NCI-H345 (cell line): ENCODE measurements at regions not wholly inside any gene's neighbourhood (a gene's known extent, or its start where the extent isn't known, plus 50 kb on each side); places are given as distances from the start of the nearest gene placed in this dataset.

Experiments used
- DNase-seq: peaks from one replicate; lab custom pipeline; 2025; lab: John Stamatoyannopoulos, UW

- no peak for DNase-seq
Measured at GRCh38 chr3:28903171-28903601, 377.7 kb upstream of the RBMS3 start.

DNA sequence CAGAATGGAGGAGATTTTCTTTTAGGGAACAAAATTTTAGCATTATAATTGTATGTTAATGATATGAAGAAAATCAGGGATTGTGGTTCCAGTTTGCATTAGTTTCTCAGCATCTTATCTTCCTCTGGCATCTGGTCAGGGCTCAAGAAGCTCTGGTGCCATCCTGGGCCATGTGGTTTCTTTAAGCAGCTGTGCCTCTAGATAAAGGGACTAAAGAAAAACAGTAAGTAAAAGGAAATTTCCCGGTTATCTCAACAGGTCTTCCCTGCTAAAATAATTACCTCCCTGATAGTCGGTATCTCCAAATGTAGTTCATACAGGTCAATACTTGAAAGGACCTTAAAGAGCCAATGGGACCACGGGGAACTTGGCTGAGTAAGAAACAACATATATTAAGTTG is 375.1 kb upstream of the RBMS3 start:
- no peak for DNase-seq

DNA sequence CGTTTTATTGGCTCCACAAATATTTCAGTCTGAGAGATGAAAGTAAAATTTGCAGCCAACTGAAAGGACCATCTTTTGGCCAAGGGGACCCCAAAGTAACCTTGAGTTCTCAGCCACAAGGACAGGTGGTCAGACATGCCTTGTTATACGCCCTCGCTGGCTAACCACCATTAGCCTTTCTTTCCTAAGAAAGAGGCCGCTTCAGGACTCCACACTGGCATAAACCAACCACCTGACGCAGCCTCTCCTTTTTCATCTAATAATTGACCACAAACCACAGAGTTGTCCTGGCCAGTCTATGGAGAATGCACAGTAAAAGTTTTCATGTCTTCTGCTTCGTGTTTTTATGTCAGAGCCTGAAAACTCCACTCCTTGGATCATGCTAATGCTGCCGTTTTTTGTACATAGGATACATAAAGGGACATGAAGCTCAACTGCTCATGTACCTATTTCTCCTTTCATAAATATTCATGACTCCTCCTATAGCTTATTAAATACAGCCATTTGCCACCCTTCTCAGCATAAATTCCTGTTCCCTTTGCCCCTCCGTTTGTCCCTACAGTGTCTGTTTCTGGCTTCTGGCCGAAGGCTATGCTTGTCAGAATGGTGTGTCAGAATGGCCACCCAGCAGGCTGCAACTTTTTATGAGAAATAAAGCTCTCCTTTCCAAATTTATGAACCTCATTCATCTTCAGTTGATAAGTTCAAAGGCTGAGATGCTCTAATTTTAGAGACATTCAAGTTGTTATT is 374.1 kb upstream of the RBMS3 start:
- no peak for DNase-seq

DNA sequence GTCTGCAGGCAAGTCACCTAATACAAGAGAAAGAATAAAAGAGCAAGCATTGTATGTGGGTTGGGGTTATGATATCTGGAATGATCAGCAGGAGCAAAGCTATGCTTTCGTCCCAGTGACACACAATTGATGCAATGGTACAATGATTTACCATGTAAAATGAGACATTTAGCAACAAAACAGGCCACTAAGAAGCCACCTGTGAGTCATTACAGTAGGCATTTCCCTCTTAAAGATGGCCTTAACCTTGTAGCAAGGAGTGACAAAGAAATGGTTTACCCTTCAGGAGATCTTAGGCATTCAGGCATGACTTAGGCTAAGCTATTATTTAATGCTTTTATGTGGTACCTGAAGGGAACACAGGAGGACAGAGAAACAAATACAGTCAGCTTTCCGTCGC is 373.3 kb upstream of the RBMS3 start:
- no peak for DNase-seq

DNA sequence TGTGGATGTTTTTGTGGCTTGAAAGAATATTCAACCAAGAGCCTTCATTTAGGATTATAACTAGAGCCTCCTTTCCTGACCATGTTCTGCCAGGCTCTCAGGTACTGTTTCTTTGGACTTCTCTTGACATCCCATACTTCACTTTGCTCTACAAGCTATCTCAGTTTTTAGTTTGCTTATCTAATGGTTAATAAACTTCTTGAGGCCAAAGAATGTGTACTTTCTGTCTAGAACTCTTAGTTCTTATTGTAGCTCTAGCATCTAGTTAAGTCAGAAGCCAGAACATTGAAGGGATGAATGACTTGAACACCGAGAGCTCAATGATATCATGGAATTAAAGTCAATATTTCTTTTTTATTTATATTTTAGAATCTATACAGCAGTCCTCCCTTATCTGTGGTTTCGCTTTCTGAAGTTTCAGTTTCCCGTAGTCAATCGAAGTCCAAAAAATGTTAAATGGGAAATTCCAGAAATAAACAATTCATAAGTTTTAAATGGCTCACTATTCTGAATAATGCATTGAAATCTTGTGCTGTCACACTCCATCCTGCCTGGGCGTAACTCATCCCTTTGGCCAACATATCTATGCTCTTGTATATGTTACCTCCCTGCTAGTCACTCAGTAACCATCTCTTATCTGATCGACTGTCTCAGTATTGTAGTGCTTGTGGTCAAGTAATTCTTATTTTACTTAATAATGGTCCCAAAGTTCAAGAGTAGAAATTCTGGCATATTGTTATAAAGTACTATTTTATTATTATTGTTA is 368.6 kb upstream of the RBMS3 start:
- no peak for DNase-seq

DNA sequence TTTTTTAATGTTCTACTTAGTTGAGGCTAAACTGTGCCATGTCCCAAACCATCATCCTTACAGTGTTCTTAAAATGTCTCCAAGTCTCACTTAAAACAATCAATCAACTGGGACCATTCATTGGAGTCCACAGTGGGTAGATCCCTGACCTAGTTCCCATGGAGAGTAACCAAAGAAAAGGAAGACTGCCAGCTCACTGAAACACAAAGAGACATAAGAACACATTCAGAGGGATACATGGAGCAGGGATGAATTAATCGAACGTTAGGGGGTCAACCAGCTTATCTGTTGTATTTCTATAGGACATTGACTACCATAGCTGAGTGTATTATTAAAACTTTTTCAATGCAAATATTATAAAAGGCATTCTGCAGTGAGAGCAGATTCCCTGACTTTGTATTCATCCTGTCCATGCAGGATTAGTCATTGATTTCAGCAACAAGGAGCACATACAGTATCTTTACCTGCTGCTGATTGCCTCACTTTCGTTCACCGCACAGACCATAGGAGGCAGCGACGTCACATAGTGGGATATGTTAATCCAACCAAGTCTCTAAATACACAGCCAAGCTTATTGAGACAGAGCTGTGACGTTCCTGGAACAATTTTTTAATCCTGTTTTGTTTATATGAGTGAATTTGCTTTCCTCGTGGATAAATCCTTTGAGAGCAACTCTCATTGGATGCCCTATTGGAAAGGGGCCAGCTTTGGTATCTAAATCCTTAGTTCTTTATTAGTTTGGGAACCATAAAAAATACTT is 364.9 kb upstream of the RBMS3 start:
- DNase-seq: no peak

- no peak for DNase-seq
Measured at GRCh38 chr3:28916713-28917499, 364.0 kb upstream of the RBMS3 start.

GRCh38 chr3:28917895-28918475 is 362.9 kb upstream of the RBMS3 start:
- no peak for DNase-seq

DNA sequence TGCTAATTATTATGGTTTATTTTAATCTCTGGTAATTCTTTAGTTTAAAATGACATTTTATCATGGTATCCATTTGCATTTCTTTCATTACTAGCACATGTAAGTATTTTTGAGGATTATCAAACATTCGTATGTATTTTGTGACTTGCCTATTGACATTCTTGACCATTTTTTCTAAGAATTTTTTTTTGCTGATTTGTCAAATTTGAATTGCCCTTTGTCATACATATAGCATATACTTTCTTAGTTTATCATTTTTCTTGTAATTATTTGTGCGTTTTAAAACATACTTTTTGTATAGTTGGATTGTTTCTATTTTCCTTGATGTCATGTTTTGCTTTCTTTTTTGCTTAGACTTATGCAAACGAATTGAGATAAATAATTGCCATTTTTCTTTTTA is 358.5 kb upstream of the RBMS3 start:
- DNase-seq: no peak

GRCh38 chr3:28923994-28924393 is 356.9 kb upstream of the RBMS3 start:
- DNase-seq: no peak

DNA sequence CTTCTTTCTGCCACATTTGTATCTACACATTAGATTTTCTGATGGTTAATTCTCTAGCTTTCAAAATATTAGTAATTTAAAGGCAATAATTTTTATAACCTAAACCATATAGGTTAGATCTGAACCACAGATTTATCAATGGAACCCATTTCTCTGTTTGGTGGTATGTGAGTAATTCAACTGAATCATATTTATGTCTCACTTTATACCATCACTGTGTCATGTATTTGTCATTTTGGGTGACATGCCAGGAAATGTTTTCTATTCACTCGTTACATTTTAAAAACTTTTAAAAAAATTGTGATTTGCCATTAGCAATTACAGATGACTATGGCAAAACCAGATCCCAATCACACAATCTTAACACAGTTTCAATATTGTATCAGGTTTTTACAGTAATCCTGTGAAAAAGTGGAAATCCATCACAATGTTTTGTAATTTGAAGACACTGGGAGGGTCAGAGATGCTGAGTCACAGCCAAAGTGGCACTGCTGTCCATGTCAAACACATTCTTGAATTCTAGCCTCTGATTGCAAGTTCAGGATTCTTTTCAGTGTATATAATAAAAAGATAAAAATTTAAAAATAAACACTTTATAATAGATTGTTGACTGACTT is 356.0 kb upstream of the RBMS3 start:
- DNase-seq: no peak

GRCh38 chr3:28933337-28933736 is 347.5 kb upstream of the RBMS3 start:
- no peak for DNase-seq

DNA sequence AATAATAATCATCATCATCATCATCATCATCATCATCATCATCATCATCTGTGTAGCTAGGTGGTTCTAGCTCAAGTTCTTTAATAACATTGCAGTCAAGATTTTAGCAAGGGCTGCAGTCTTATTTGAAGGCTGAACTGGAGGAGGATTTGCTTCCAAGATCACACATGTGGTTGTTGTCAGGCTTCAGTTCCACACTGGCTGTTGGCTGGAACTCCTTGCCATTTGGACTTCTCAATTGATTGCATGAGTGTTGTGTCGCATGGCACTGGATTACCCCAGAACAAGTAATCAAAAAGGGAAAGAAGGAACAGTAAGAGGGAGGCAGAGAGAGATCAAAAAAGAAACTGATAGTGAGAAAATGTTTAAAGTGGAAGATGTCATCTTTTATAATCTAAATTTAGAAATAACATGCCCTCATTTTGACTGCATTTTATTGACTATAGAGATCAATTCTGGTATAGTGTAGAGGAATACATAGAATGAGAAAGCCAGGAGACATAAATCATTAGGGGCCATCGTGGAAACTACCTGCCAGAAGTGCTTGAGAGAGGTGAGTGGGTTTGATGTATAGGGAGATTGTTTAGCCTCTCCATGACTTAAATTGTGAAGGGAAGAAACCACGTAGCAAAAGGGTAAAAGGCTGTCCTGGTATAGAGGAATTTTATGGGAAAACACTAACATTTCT is 346.6 kb upstream of the RBMS3 start:
- no peak for DNase-seq

DNA sequence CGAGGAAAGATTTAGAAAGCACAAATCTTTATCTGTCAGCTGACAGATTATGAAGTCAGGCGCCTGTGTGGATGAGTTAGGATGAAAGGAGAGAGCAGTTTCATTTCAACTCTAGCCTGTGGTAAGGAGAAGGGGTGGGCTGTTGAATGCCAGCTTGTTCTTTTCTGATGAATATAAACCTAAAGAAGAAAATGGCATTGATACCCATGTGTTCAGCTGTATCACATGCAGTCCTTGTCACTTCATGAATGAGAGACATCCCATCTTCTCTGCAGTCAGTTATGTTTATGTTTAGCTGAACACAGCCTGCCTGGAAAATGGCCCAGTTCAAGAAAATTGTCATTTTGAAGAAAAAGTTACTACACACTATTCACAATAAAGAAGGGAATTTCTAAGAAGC is 345.7 kb upstream of the RBMS3 start:
- DNase-seq: no peak

DNA sequence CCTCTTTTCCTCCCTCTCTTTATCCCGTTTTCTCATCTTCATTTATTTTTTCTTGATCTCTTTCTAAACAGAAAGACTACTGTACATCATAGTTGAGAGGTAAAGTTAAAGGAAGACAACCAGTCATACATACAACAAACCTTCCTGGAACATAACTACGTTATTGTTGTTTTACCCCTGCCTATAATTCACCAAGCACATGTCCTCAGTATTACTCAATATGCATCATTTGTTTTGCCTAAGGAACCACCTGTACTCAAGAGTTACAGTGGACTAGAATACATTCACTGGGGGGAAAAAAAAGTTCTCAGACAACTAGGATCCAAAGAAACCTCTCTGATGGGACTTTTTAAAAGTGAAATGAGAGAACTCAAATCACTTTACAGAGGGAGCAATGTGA is 344.7 kb upstream of the RBMS3 start:
- no peak for DNase-seq

DNA sequence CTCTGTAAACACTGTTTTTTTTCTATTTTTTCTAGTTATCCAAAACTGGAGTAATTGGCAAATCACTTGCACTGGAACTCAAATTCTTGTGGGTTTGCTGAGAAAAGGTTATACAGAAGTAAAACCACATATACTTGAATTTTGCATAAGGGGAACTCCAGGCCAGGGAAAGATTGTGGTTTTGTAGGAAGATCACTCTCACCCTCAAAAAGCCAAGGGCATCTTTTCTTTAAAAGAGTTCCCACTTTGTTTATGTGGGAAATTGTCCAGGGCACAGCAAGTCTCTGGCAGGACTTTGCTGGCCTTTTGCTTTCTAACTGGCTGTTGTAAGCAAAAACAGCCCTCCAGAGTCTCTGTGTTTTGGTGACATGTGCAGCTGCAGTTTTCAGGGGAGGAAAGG is 340.3 kb upstream of the RBMS3 start:
- no peak for DNase-seq

DNA sequence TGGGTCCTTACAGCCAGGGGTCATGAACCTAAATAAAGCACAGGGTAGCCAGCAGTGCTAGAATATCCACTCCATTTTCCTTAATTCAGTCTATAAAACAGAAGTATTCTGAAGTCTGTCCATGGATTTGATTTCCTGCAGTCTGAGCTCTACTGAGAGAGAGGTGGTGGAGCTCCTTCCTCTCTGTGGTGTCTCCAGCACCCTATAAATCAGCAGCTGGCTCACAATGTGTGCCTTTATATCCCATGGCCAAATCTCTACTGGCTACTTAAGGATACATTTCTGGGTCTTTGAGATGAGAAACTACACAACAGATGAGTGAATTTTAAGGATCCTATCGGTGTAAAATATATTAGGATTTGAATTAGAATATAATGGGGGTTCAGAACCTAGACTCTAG is 339.9 kb upstream of the RBMS3 start:
- no peak for DNase-seq

GRCh38 chr3:28947061-28947460 is 333.8 kb upstream of the RBMS3 start:
- no peak for DNase-seq

- no peak for DNase-seq
Measured at GRCh38 chr3:28947751-28948150, 333.1 kb upstream of the RBMS3 start.

GRCh38 chr3:28948685-28949084 is 332.2 kb upstream of the RBMS3 start:
- no peak for DNase-seq

- DNase-seq: peak; percentile 19
Measured at GRCh38 chr3:28949580-28949979, 331.3 kb upstream of the RBMS3 start.
